ENCODE measurements at regions not wholly inside any gene's neighbourhood (a gene's known extent, or its start where the extent isn't known, plus 50 kb on each side); places are given as distances from the start of the nearest gene placed in this dataset.

GRCh38 chr2:137824501-137824900 is 139.8 kb upstream of the HNMT start:
- no peak for DNase-seq (ENCODE audit: low spot score)

- DNase-seq (ENCODE audit: low spot score), result no peak
Measured at GRCh38 chr2:137826373-137827372, 137.6 kb upstream of the HNMT start.

GRCh38 chr2:137828624-137829023 is 135.6 kb upstream of the HNMT start:
- no peak for DNase-seq (ENCODE audit: low spot score)

- no peak for DNase-seq (ENCODE audit: low spot score)
Measured at GRCh38 chr2:137829251-137829650, 135.0 kb upstream of the HNMT start.

- no peak for DNase-seq (ENCODE audit: low spot score)
Measured at GRCh38 chr2:137834760-137835379, 129.4 kb upstream of the HNMT start.

GRCh38 chr2:137836671-137837070 is 127.6 kb upstream of the HNMT start:
- DNase-seq (ENCODE audit: low spot score), result no peak

- DNase-seq (ENCODE audit: low spot score), result no peak
Measured at GRCh38 chr2:137837830-137838229, 126.4 kb upstream of the HNMT start.

- DNase-seq (ENCODE audit: low spot score), result peak; percentile 26
Measured at GRCh38 chr2:137838255-137839092, 125.8 kb upstream of the HNMT start.

GRCh38 chr2:137842430-137842829 is 121.8 kb upstream of the HNMT start:
- DNase-seq (ENCODE audit: low spot score), result no peak

GRCh38 chr2:137842952-137843351 is 121.3 kb upstream of the HNMT start:
- no peak for DNase-seq (ENCODE audit: low spot score)

GRCh38 chr2:137845422-137845821 is 118.9 kb upstream of the HNMT start:
- DNase-seq (ENCODE audit: low spot score), result no peak

- no peak for DNase-seq (ENCODE audit: low spot score)
Measured at GRCh38 chr2:137846993-137847392, 117.3 kb upstream of the HNMT start.

GRCh38 chr2:137847443-137847842 is 116.8 kb upstream of the HNMT start:
- DNase-seq (ENCODE audit: low spot score), result no peak

GRCh38 chr2:137857881-137858280 is 106.4 kb upstream of the HNMT start:
- no peak for DNase-seq (ENCODE audit: low spot score)

GRCh38 chr2:137862651-137863050 is 101.6 kb upstream of the HNMT start:
- DNase-seq (ENCODE audit: low spot score), result no peak

GRCh38 chr2:137865954-137866540 is 98.2 kb upstream of the HNMT start:
- DNase-seq (ENCODE audit: low spot score), result peak; percentile 4

GRCh38 chr2:137870682-137871081 is 93.6 kb upstream of the HNMT start:
- DNase-seq (ENCODE audit: low spot score), result no peak

GRCh38 chr2:137872577-137872976 is 91.7 kb upstream of the HNMT start:
- DNase-seq (ENCODE audit: low spot score), result no peak

- no peak for DNase-seq (ENCODE audit: low spot score)
Measured at GRCh38 chr2:137873536-137874244, 90.6 kb upstream of the HNMT start.

GRCh38 chr2:137879121-137879520 is 85.2 kb upstream of the HNMT start:
- DNase-seq (ENCODE audit: low spot score), result no peak

GRCh38 chr2:137881711-137882110 is 82.6 kb upstream of the HNMT start:
- DNase-seq (ENCODE audit: low spot score), result no peak
